ENCODE measurements at regions not wholly inside any gene's neighbourhood (a gene's known extent, or its start where the extent isn't known, plus 50 kb on each side); places are given as distances from the start of the nearest gene placed in this dataset.
"Not testable (repeated sequence)": the region's sequence is repeated elsewhere in the genome, so short reads cannot be mapped to it uniquely, and the experiment has no call there.

DNA sequence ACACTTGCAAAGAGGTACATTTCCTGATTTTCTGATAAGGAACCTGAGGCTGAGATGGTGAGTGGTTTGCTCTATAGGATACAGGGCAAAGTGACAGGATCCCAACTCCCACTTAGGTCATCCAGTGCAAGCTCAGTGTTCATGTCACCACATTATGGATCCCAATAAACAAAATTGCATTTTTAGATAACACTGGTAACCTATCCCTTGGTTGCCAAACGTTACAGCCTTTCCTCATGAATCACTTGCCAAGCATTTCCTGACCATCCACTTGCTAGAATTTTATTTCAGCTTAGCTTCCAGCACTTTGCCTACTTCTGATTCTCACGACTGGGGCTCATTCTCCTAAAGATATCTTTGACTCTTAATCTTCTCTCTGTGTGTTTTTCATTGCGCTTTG, 131.4 kb upstream of the ODAD2 start:
- DNase-seq (ENCODE audit: low read depth), result peak; percentile 22

- DNase-seq (ENCODE audit: low read depth), result no peak
Observed at GRCh38 chr10:28127881-28128280, 129.0 kb upstream of the ODAD2 start.

DNA sequence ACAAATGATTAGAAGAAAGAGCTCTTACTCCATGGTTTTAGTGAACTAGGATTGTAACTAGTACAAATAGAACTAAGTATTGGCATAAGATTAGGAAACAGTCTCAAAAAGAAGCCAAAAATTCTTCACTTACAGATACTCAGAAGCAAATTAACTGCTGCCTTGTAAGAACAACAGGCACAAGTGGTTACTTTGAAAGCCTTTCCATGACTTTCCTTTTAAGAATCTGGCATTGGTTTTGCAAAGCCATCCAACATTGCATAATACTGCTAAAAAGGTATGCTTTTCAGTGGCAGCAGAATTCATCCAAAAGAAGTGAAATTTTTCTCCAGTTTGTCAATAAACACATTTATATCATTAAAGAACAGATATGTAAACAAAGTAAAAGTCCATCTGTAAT, 126.8 kb upstream of the ODAD2 start:
- DNase-seq (ENCODE audit: low read depth), result peak; percentile 43

GRCh38 chr10:28120795-28121194, 121.9 kb upstream of the ODAD2 start:
- DNase-seq (ENCODE audit: low read depth), result no peak

DNA sequence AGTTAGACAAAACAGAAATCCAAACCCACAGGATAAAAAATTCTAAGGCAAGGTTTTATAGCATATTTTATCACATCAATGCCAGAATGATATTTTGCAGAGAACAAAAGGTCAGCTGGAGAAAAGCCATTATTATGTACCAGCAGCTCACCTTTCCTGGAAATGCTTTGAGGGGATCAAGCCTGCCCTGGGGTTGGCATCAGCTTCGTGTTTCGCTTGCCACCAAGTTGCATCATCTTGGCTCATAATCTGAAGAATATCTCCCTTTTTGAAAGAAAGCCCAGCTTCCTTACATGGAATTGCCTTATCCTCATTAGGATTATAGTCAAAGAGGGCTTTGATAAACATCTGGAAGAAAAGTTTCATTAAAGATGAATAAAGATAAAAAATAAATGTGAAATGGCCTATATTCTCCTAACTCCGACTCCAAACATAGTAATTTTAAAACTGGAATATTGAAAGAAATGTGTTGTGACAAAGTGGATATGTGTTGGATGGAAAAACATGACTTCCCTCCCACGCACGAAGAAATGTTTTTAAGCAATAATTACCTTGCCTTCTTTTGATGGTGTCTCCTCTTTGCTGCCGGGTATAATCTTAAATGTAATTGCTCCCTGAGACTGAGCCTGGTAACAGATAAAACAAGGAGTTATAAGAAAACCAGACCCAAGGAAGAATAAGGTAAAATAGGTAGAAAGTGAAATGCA, 121.3 kb upstream of the ODAD2 start:
- DNase-seq (ENCODE audit: low read depth), result no peak

DNA sequence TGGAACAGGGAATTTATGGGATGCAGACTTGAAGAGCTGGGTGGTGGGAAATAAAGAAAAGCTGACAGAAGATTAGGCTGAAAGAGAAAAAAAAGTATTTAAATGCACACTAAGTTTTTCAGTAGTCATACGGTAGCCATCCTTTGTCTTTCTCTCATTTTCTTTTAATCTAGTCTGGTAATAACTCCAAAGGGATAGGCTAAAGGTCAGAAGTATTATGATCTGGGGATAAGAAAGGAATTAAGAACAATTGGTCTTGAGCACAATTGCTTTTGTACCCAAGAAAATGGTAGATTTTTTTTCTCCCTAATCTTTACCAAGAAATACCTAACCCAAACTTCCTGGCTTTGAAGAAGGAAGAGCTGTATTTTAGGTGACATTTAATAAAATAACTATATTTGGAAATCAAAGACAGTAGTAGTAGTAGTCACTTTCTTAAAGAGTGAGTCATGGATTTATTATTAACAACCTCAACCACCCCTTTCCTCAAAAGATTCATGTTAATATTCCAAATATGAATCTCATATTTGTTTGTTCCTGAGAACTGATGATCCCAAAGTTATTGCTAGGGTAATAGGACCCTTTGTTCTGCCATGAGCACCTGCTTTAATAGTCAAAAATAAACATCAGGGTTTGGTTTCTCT, 120.2 kb upstream of the ODAD2 start:
- no peak for DNase-seq (ENCODE audit: low read depth)

DNA sequence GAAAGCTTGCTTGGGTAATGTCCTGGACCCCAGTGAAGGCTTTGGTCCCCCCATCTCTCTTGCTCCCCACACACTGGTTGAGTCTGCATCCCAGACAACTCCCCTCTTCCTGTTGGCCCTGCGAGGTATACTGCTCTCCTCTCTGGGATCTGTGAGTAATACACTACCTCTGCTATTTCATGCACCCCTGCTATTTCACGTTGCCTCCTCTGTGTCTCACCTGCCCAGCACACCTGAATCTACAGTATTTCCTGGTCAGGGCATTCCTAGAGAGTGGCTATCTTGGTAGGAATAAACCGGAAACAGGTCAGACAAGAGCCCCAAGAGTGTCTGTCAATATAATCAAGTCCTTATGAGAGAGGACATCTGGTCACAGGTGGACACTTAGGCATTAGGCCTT, 114.3 kb upstream of the ODAD2 start:
- no peak for DNase-seq (ENCODE audit: low read depth)

GRCh38 chr10:28111712-28112111, 112.8 kb upstream of the ODAD2 start:
- DNase-seq (ENCODE audit: low read depth), result peak; percentile 28

- no peak for DNase-seq (ENCODE audit: low read depth)
Observed at GRCh38 chr10:28105561-28105960, 106.7 kb upstream of the ODAD2 start.

DNA sequence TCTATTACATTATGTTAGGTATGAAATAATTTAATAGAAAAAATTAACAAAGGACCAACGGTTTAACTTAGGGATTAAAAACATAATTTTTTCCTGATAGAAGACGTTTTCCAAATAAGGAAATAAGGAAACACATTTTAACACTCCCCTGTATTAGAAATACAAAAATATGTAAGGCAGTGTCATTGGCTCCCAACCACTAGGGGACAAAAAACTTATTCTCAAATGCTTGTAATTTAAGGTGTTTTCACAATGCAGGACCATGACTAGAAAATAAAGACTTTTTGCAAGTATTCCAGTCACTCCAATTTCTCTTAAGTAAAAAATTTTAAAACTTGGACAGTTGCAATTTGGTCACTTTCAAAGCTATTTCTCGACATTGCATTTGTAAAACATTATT, 98.8 kb upstream of the ODAD2 start:
- no peak for DNase-seq (ENCODE audit: low read depth)

DNA sequence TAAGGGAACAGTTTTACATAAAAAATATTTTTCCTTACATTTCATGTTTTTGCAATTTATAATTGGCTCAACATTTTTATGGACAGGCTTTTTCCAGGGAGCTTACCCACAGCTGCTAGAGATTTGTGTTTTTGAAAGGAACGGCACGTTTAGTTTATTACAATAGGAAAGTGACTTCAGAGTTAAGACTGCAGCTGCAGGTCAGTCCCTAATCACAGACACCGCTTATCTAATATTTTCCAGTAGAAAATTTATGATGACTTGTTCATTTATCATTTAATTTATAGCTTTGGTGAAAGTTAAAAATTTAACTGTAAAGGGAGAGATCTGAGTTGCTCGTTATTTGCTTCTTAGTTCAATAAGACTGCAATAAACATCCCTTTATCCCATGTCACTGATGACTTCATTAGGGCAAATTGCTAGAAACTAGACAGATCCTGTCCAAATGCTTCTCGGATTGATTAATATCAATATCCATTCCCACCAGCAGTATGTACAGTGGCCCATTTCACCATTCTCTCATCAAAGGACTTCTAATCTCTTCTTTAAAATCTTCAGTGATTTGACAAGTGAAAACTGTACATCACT, 97.0 kb upstream of the ODAD2 start:
- no peak for DNase-seq (ENCODE audit: low read depth)

- DNase-seq (ENCODE audit: low read depth), result no peak
Observed at GRCh38 chr10:28094121-28094520, 95.2 kb upstream of the ODAD2 start.

GRCh38 chr10:28091913-28092312, 93.0 kb upstream of the ODAD2 start:
- no peak for DNase-seq (ENCODE audit: low read depth)

DNA sequence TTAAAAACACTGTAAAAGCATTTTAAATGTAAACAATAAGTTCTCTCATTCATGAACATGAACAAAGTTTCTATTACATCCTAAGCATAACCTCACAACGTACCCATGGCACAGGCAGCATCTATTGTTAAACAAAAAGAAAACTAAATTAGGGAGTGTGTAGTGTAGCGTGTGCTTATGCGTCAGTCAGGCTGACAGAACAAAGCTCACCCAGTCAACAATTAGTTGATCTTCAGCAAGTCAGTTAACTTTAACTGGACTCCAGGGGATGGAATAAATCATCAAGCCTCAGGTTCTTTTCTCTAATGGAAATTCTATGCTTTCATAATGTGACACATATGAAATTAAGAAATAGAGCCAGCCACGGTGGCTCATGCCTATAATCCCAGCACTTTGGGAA, 91.6 kb upstream of the ODAD2 start:
- no peak for DNase-seq (ENCODE audit: low read depth)

DNA sequence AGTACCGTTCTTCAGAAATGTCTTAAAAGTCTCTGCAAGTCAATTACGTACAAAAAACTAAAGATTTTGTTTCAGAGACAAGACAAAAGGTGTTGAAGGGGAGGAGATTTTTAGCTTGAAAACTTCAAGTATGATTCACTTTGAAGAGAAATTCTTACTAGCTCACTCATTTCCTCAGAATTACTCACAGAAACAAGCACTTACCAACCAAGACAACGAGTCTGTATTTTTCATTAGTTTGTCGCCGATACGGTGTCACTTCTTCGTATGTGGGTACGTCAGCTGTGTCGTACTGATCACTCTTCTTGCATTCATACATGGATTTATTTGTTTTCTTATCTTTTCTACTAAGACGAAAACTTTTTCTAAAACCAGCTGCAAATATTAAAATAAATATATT, 90.6 kb upstream of the ODAD2 start:
- no peak for DNase-seq (ENCODE audit: low read depth)

DNA sequence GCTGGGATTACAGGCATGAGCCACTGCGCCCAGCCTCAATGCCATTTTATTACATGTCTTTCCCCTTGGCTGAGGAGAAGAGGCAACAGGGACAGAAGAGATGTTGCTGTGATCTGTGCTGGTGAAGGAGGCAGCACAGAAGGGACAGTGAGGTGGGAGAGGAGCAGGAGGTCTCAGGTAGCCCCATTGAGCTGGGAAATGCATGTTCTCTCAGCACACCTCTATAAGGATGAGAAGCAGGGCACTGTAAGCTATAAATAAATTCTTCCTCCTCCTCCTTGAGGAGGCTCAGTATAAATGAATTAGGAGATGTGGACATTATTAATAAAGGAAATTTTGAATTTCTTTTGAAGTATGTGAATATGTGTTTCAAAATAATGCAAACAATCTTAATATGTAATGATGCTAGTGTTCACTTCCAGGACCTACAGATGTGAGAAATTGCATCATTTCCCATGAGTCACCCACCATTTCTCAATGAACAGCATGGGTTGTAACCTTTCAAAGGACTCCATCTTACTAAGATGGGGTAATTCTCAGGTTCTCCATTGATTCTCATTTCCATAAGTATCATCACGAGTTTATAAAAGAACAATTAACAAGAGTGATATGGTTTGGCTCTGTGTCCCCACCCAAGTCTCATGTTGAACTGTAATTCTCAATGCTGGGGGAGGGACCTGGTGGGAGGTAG, 88.9 kb upstream of the ODAD2 start:
- no peak for DNase-seq (ENCODE audit: low read depth)

- DNase-seq (ENCODE audit: low read depth), result not testable (repeated sequence)
Observed at GRCh38 chr10:28085760-28086159, 86.9 kb upstream of the ODAD2 start.

GRCh38 chr10:28082885-28083284, 84.0 kb upstream of the ODAD2 start:
- no peak for DNase-seq (ENCODE audit: low read depth)

DNA sequence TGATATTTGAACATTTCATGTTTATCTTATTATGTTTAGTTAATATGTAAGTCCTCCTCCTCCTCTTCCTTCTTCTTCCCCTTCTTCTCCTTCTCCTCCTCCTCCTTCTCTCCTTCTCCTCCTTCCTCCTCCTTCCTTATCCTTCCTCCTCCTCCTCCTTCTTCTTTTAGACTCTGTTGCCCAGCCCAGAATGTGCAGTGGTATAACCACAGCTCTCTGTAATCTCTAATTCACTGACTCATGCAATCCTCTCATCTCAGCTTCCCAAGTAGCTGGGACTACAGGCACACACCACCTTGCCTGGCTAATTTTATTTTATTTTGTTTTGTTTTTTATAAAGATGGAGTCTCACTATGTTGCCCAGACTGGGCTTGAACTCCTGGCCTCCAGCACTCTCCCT, 83.4 kb upstream of the ODAD2 start:
- no peak for DNase-seq (ENCODE audit: low read depth)

GRCh38 chr10:28077889-28078288, 79.0 kb upstream of the ODAD2 start:
- DNase-seq (ENCODE audit: low read depth), result no peak

DNA sequence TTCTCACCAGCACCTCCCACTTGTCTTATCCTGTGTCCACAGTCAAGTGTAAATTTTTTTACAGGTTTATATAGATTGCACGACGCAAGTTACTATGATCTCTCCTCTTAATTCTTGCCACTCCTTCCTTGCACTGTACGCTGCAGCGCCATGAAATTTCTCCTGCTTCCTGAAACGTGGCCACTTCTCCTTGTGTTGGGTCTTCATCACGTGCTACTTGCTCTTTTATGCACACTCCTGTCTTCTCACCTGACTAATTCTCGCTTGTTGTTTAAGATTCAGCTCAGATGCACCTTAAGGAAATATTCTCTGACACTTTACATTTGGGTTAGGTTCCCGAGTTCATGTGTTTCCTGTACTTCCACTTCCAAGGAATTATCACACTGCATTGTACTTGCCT, 76.5 kb upstream of the ODAD2 start:
- DNase-seq (ENCODE audit: low read depth), result no peak

GRCh38 chr10:28072573-28072972, 73.7 kb upstream of the ODAD2 start:
- no peak for DNase-seq (ENCODE audit: low read depth)

DNA sequence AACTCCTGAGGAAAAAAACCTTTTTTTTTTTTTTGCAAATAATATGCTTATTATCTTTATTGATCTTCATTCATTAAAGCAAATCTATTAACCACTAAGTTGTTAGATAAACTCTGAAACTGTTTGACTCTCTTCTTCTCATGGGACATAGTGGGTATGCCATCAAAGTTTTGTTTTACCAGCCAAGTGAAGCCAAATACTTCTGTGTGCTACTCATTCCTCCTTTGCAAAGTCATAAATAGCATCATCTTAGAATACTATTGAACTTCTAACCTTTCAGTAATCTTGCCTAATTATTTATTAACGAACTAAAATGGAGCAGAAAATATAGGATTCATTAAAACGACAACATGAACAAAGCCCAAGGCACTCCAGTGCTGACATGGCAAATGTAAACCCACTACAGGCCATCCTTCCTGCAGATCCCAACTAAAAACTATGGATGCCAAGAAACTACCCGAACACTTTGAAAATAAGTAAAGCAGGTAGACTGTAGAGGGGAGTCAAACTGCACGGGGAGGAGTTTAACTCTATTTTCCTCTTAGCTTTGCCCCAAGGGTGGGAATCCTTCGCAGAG, 61.2 kb upstream of the ODAD2 start:
- DNase-seq (ENCODE audit: low read depth), result no peak

All from stromal cell of bone marrow (primary cell).